Limb (tissue), 2 donors: ENCODE measurements at regions not wholly inside any gene's neighbourhood (a gene's known extent, or its start where the extent isn't known, plus 50 kb on each side); places are given as distances from the start of the nearest gene placed in this dataset.

ENCODE experiments used
- DNase-seq, 2 donors: peaks; one replicate each; pipeline ENCODE4 v3.0.0-alpha.2; 2016; ENCODE audit errors: extremely low spot score in 2 of 2

DNA sequence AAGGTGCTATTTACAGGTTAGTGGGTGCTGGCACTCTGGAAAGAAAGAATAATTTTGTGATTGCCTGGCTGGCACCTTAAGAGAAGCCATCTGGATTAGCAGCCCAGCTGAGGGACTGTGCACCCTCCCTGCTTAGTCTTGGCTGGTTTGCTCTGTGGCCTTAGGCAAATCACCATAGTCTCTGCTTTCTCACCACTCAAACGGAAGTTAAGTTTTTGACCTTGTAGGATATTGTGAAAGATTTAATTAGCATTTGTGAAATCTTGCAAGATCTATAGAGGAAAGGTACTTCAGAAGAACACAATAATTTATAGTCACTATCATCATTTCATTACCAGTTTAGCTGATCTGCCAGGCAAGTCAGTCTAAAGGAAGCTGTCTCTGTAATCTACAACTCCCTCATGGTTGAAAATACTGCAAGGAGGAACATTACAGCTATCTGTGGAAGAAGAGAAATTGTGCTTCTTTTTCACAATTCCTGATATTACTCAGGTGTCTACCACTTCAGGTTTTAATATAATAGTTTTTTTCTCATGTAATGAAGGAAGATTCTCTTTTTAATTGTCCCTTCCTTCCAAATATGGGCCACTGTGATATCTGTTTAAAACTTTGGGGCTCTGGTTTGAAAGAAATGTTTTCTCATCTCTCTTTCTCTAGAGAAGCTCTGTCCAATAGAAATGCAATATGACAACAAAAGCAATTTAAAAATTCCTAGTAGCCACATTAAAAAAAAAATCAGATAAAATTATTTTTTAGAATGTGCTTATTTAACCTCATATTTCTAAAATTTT lies 219.6 kb downstream of the PTEN start:
- no peak for DNase-seq

DNA sequence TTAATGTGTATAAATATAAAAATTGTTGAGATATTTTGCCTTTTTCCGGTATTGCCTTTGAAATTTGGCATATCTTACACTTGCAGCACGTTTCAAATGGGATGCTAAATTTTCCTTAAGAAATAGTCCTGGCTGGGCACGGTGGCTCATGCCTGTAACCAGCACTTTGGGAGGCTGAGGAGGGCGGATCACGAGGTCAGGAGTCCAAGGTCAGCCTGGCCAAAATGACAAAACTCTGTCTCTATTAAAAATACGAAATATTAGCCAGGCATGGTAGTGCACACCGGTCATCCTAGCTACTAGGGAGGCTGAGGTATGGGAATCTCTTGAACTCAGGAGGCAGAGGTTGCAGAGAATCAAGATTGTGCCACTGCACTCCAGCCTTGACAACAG lies 220.2 kb downstream of the PTEN start:
- DNase-seq: no peak

DNA sequence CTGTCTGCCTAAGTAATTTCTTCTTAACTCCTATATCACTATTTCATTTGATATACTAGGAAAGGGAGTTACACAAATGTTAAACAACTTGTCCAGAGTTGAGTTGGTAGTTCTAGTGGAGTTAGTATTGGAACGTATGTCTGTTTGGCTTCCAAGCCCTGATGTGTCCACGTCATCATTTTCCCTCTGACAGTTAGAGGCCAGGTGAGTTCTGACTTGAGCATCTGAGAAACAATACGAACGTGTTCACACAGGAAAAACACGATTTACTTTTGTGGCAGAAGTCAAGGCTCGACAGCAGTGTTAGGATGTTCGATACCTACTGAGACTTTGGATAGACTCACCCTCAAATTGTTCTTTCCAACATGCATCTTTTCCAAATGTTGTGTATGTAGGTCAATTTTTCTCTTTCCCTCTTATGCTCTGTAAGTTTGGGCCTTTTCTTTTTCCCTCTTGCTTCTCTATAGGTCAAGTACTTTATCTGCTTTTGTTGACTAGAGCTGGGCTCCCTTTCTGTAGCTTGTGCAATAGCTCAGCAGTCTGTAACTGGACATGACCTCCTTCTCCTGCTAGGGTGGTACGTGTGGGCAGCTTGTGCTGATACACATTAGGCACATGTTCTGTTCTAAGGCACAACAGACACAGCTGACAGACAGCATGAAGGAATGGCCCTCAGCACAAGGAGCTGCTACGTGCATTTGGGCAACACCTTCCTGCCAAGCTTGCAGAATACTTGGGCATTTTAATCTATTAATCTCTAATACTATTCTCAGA lies 222.9 kb downstream of the PTEN start:
- DNase-seq: no peak

- DNase-seq: no peak
Measured at GRCh38 chr10:88088441-88089340, 225.3 kb downstream of the PTEN start.

- DNase-seq: no peak
Measured at GRCh38 chr10:88089498-88089897, 226.1 kb downstream of the PTEN start.

DNA sequence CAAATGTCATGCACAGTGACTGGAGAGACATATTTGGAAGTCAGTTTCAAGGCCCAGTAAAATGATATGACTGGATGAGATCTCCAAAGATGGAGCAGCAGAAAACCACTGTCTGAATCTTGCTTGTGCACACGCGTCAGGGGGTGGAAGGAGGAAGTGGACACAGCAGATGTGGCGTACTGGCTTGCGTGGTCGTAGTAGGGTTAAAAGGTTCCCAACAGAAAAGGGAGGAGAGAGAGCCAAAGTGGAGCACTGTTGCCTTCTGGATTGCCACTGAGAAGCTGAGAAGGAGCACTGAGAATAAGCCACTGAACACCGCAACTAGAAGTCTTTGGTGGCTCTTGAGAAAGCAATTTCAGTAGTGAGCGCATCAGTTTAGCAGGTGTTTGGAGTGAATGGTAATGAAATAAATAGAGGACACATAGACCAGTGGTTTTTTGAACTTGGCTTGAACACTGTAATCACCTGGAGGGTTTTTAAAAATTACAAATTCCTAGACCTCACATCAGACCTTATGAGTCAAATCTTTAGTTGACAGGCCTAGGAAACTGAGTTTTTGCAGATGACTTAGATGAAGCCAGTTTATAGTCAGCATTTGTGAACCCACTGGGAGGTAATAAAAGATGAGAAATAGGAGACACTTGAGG lies 227.3 kb downstream of the PTEN start:
- DNase-seq: no peak

- no peak for DNase-seq
Measured at GRCh38 chr10:88091490-88092061, 228.2 kb downstream of the PTEN start.

GRCh38 chr10:88092265-88092664 lies 228.8 kb downstream of the PTEN start:
- DNase-seq: no peak

GRCh38 chr10:88092973-88093372 lies 229.5 kb downstream of the PTEN start:
- no peak for DNase-seq

GRCh38 chr10:88094795-88095194 lies 231.4 kb downstream of the PTEN start:
- no peak for DNase-seq

- DNase-seq: peak in 1 of 2 donors; percentile 25
Measured at GRCh38 chr10:88095223-88095721, 231.8 kb downstream of the PTEN start.

- DNase-seq: no peak
Measured at GRCh38 chr10:88095778-88096431, 232.5 kb downstream of the PTEN start.

- DNase-seq: no peak
Measured at GRCh38 chr10:88097092-88097516, 233.7 kb downstream of the PTEN start.

DNA sequence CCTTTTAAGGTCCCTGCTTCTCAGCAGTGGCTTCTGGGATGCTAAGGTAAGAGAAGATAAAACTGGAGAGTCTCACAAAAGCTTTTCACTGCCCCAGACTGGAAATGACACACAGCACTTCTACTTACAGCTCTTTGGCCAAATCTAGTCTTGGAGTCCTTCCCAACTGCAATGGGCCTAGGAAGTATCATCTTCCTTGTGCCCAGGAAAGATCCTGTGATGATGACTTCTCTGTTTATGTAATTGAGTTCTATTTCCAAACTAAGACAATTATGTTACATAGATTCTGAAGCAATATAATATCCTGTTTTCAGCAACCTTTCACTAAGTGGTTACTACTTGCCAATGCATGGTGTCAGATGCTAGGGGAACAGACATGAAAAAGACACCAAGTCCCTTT lies 234.1 kb downstream of the PTEN start:
- DNase-seq: no peak

DNA sequence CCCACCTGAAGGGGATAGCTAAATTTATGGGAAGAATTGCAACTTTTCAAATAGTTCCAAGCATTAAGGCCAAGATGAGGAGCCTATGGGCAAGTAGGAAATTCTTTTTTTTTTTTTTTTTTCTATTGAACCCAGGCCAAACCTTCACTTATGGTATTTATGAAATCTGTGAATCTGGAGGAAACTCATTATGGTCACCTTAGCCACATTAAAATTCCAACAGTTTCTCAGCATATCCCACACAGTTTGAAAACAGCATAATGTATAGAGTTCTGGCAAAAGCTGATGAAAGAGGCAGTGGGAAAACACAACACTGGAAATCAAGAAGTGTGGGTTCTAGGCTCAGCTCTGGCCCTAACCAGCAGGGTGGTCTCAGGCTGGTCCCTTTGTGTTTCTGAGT lies 236.9 kb downstream of the PTEN start:
- no peak for DNase-seq

- no peak for DNase-seq
Measured at GRCh38 chr10:88101666-88102065, 238.2 kb downstream of the PTEN start.

- no peak for DNase-seq
Measured at GRCh38 chr10:88103576-88103975, 240.2 kb downstream of the PTEN start.

DNA sequence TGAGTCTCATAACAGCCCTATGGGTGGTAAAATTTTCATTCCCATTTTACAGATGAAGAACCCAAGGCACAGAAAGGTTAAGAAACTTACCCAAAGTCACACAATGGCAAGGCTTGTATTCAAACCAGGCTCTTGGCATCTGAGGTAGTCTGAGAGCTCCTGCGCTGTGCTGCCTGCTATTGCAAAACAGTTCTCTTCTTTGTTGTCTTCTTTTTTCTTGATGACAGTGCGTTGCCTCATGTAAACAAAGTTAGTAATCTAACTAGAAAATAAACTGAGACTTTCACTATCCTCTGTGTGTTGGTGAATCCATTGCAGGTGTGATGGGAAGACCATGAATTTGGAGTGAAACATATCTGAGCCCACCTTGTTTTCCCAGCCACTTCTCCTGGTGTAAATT lies 240.8 kb downstream of the PTEN start:
- no peak for DNase-seq

DNA sequence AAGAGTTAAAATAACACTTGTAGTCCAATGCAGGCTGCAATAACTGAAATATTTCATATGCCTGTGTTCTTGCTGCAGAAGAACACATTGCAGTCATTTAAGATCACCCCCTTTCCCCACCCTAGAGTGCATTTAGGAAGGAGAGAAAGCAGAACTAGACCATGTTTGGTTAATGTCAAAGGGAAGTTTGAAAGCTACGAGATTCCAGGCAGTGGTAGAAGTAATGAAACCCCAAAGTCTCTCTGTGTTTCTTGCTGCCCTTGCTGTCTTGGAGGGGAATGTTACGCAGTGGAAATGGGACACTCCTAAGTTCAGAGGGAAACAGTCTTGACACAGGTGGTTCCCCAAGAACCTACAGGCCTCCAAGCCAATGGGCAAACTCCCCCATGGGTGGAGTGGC lies 242.9 kb downstream of the PTEN start:
- DNase-seq: no peak
